GM06990 (cell line): ENCODE measurements at regions not wholly inside any gene's neighbourhood (a gene's known extent, or its start where the extent isn't known, plus 50 kb on each side); places are given as distances from the start of the nearest gene placed in this dataset.

ENCODE experiments used
- DNase-seq: peaks from one replicate; pipeline ENCODE4 v3.0.0-alpha.2; 2011; ENCODE audit not compliant: insufficient read length; ENCODE audit errors: extremely low read depth
- H3K27me3 ChIP-seq: replicated peaks from 2 replicates; pipeline ENCODE4 v1.6.0; 2011; ENCODE audit warnings: low read length; ENCODE audit not compliant: control insufficient read depth, insufficient read depth
- H3K36me3 ChIP-seq: 2 replicates; pipeline ENCODE4 v1.5.1; 2011; ENCODE audit warnings: low read length; ENCODE audit not compliant: control insufficient read depth, insufficient read depth
- H3K4me3 ChIP-seq: replicated peaks from 2 replicates; pipeline ENCODE4 v1.5.1; 2011; ENCODE audit warnings: low read depth, mild to moderate bottlenecking, control low read depth, low read length
- CTCF ChIP-seq: IDR thresholded peaks from 2 replicates; pipeline ENCODE4 v1.5.1; 2011; ENCODE audit warnings: low read length, control low read depth, mild to moderate bottlenecking, inconsistent platforms; ENCODE audit not compliant: insufficient read depth, poor library complexity, severe bottlenecking

- H3K27me3 ChIP-seq: no peaks in the 10 kb centered on the region; the same call in 1 of the 2 replicates
- no peak for TF ChIP-seq CTCF
- no peak overlapping the region for H3K4me3 ChIP-seq
- no peaks in the 10 kb centered on the region for H3K36me3 ChIP-seq
- DNase-seq: no peak
Observed at GRCh38 chr17:79138826-79139225, 64.2 kb downstream of the ENGASE start.

- Histone ChIP-seq H3K4me3 (no peak overlapping the region), H3K36me3 (no peaks in the 10 kb centered on the region), H3K27me3 (no peaks in the 10 kb centered on the region; the same call in 1 of the 2 replicates)
- no peak for DNase-seq
- TF ChIP-seq CTCF: no peak
Observed at GRCh38 chr17:79137789-79138165, 63.2 kb downstream of the ENGASE start.

GRCh38 chr17:79137015-79137788, 62.6 kb downstream of the ENGASE start:
- Histone ChIP-seq H3K4me3 (no peak overlapping the region), H3K36me3 (no peaks in the 10 kb centered on the region), H3K27me3 (no peaks in the 10 kb centered on the region; the same call in 1 of the 2 replicates)
- no peak for DNase-seq
- TF ChIP-seq CTCF: no peak

- Histone ChIP-seq H3K36me3 (no peaks in the 10 kb centered on the region), H3K4me3 (no peak overlapping the region), H3K27me3 (no peaks in the 10 kb centered on the region; the same call in 1 of the 2 replicates)
- no peak for DNase-seq
- no peak for TF ChIP-seq CTCF
Observed at GRCh38 chr17:79136596-79136995, 62.0 kb downstream of the ENGASE start.
